HFFc6 (cell line): ENCODE measurements at regions not wholly inside any gene's neighbourhood (a gene's known extent, or its start where the extent isn't known, plus 50 kb on each side); places are given as distances from the start of the nearest gene placed in this dataset.

ENCODE experiments used
- DNase-seq: peaks from one replicate; pipeline ENCODE4 v3.0.0-alpha.2; 2018
- H3K27ac Mint-ChIP-seq: 2 replicates; pipeline ENCODE4 v1.8.0; 2020; ENCODE audit warnings: mild to moderate bottlenecking, mixed read lengths
- H3K27me3 Mint-ChIP-seq: 2 replicates; pipeline ENCODE4 v1.8.0; 2021; ENCODE audit warnings: mild to moderate bottlenecking, moderate library complexity, mixed read lengths; ENCODE audit not compliant: insufficient read depth
- H3K36me3 Mint-ChIP-seq: 2 replicates; pipeline ENCODE4 v1.8.0; 2021; ENCODE audit warnings: low read depth, mixed read lengths
- H3K4me1 Mint-ChIP-seq: 2 replicates; pipeline ENCODE4 v1.8.0; 2020; ENCODE audit warnings: low read depth, mixed read lengths
- H3K4me3 Mint-ChIP-seq: 2 replicates; pipeline ENCODE4 v1.8.0; 2020; ENCODE audit warnings: mild to moderate bottlenecking, moderate library complexity, mixed read lengths
- H3K9me3 Mint-ChIP-seq: 2 replicates; pipeline ENCODE4 v1.8.0; 2020; ENCODE audit warnings: mild to moderate bottlenecking, mixed read lengths
- TF ChIP-seq, protein P1 (sequence below): fragments of 200-600 bp; sonication (generic); IDR thresholded peaks from 2 replicates; pipeline ENCODE4 v1.5.0; 2021; ENCODE audit warnings: antibody characterized with exemption, mild to moderate bottlenecking

- no peak overlapping the region for H3K4me3 Mint-ChIP-seq
- no peak for DNase-seq
- peaks cover 6% of the 10 kb centered on the region; the same call in 1 of the 2 replicates for H3K36me3 Mint-ChIP-seq
- no peak overlapping the region for H3K27ac Mint-ChIP-seq
- no peaks in the 10 kb centered on the region; the same call in 1 of the 2 replicates for H3K27me3 Mint-ChIP-seq
- H3K9me3 Mint-ChIP-seq = peaks cover 47% of the 10 kb centered on the region
- H3K4me1 Mint-ChIP-seq = no peaks in the 10 kb centered on the region
- TF ChIP-seq, protein P1, sequence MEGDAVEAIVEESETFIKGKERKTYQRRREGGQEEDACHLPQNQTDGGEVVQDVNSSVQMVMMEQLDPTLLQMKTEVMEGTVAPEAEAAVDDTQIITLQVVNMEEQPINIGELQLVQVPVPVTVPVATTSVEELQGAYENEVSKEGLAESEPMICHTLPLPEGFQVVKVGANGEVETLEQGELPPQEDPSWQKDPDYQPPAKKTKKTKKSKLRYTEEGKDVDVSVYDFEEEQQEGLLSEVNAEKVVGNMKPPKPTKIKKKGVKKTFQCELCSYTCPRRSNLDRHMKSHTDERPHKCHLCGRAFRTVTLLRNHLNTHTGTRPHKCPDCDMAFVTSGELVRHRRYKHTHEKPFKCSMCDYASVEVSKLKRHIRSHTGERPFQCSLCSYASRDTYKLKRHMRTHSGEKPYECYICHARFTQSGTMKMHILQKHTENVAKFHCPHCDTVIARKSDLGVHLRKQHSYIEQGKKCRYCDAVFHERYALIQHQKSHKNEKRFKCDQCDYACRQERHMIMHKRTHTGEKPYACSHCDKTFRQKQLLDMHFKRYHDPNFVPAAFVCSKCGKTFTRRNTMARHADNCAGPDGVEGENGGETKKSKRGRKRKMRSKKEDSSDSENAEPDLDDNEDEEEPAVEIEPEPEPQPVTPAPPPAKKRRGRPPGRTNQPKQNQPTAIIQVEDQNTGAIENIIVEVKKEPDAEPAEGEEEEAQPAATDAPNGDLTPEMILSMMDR = no peak
Observed at GRCh38 chr18:78918707-78919106, 60.9 kb upstream of the SALL3 start.

- TF ChIP-seq, protein P1 = no peak
- H3K27me3 Mint-ChIP-seq = no peaks in the 10 kb centered on the region; the same call in 1 of the 2 replicates
- peaks cover 6% of the 10 kb centered on the region; the same call in 1 of the 2 replicates for H3K36me3 Mint-ChIP-seq
- H3K9me3 Mint-ChIP-seq = peaks cover 46% of the 10 kb centered on the region
- H3K4me3 Mint-ChIP-seq = no peak overlapping the region
- no peak for DNase-seq
- no peaks in the 10 kb centered on the region for H3K4me1 Mint-ChIP-seq
- no peak overlapping the region for H3K27ac Mint-ChIP-seq
Observed at GRCh38 chr18:78919956-78920355, 59.7 kb upstream of the SALL3 start.

- no peak for DNase-seq
- Mint-ChIP-seq H3K4me3 (no peak overlapping the region), H3K27ac (no peak overlapping the region), H3K4me1 (no peaks in the 10 kb centered on the region), H3K36me3 (peaks cover 5% of the 10 kb centered on the region; the same call in 1 of the 2 replicates), H3K9me3 (peaks cover 50% of the 10 kb centered on the region), H3K27me3 (no peaks in the 10 kb centered on the region; the same call in 1 of the 2 replicates)
- TF ChIP-seq, protein P1 = no peak
Observed at GRCh38 chr18:78920456-78921138, 59.0 kb upstream of the SALL3 start.

- H3K27ac Mint-ChIP-seq = no peak overlapping the region
- peaks cover 58% of the 10 kb centered on the region for H3K9me3 Mint-ChIP-seq
- DNase-seq = no peak
- TF ChIP-seq, protein P1 = no peak
- H3K4me1 Mint-ChIP-seq = no peaks in the 10 kb centered on the region
- no peaks in the 10 kb centered on the region; the same call in 1 of the 2 replicates for H3K27me3 Mint-ChIP-seq
- H3K4me3 Mint-ChIP-seq = no peak overlapping the region
- H3K36me3 Mint-ChIP-seq = peaks cover 4% of the 10 kb centered on the region; the same call in 1 of the 2 replicates
Observed at GRCh38 chr18:78922856-78923255, 56.8 kb upstream of the SALL3 start.

- Mint-ChIP-seq H3K4me3 (no peak overlapping the region), H3K27me3 (no peaks in the 10 kb centered on the region), H3K27ac (no peak overlapping the region), H3K36me3 (peaks cover 4% of the 10 kb centered on the region; the same call in 1 of the 2 replicates), H3K4me1 (no peaks in the 10 kb centered on the region), H3K9me3 (peaks cover 61% of the 10 kb centered on the region)
- DNase-seq = no peak
- TF ChIP-seq, protein P1 = no peak
Observed at GRCh38 chr18:78924301-78924700, 55.3 kb upstream of the SALL3 start.
